ENCODE measurements at regions not wholly inside any gene's neighbourhood (a gene's known extent, or its start where the extent isn't known, plus 50 kb on each side); places are given as distances from the start of the nearest gene placed in this dataset.

GRCh38 chr2:34666821-34667220 is 1067.7 kb upstream of the FAM98A start:
- no peak overlapping the region for H3K9ac ChIP-seq (ENCODE audit: low read length in 2 of 2)
- no peaks in the 10 kb centered on the region for H3K9me3 ChIP-seq (ENCODE audit: control insufficient read depth in 2 of 2, low read length in 2 of 2)
- no peak overlapping the region for H3K4me3 ChIP-seq (ENCODE audit: low read length in 2 of 2)
- no peaks in the 10 kb centered on the region for H3K36me3 ChIP-seq (ENCODE audit: control insufficient read depth in 2 of 2, insufficient read depth in 2 of 2, low read length in 2 of 2)
- no peaks in the 10 kb centered on the region for H3K4me1 ChIP-seq (ENCODE audit: control insufficient read depth, insufficient read depth, low read length)
- H3K27me3 ChIP-seq (ENCODE audit: control insufficient read depth in 1 of 2, insufficient read depth in 2 of 2, low read length in 2 of 2): no peaks in the 10 kb centered on the region
- H3K27ac ChIP-seq (ENCODE audit: low read length): no peak overlapping the region

- no peaks in the 10 kb centered on the region for H3K4me1 ChIP-seq (ENCODE audit: control insufficient read depth, insufficient read depth, low read length)
- H3K36me3 ChIP-seq (ENCODE audit: control insufficient read depth in 2 of 2, insufficient read depth in 2 of 2, low read length in 2 of 2): no peaks in the 10 kb centered on the region
- H3K4me3 ChIP-seq (ENCODE audit: low read length in 2 of 2): no peak overlapping the region
- H3K27me3 ChIP-seq (ENCODE audit: control insufficient read depth in 1 of 2, insufficient read depth in 2 of 2, low read length in 2 of 2): no peaks in the 10 kb centered on the region
- H3K27ac ChIP-seq (ENCODE audit: low read length): no peak overlapping the region
- no peak overlapping the region for H3K9ac ChIP-seq (ENCODE audit: low read length in 2 of 2)
- H3K9me3 ChIP-seq (ENCODE audit: control insufficient read depth in 2 of 2, low read length in 2 of 2): no peaks in the 10 kb centered on the region
These were observed 1065.2 kb upstream of the FAM98A start for GRCh38 chr2:34664266-34664665.

GRCh38 chr2:34663314-34663713 is 1064.2 kb upstream of the FAM98A start:
- H3K27me3 ChIP-seq (ENCODE audit: control insufficient read depth in 1 of 2, insufficient read depth in 2 of 2, low read length in 2 of 2): no peaks in the 10 kb centered on the region
- no peak overlapping the region for H3K27ac ChIP-seq (ENCODE audit: low read length)
- H3K4me1 ChIP-seq (ENCODE audit: control insufficient read depth, insufficient read depth, low read length): no peaks in the 10 kb centered on the region
- H3K4me3 ChIP-seq (ENCODE audit: low read length in 2 of 2): no peak overlapping the region
- no peaks in the 10 kb centered on the region for H3K9me3 ChIP-seq (ENCODE audit: control insufficient read depth in 2 of 2, low read length in 2 of 2)
- H3K9ac ChIP-seq (ENCODE audit: low read length in 2 of 2): no peak overlapping the region
- no peaks in the 10 kb centered on the region for H3K36me3 ChIP-seq (ENCODE audit: control insufficient read depth in 2 of 2, insufficient read depth in 2 of 2, low read length in 2 of 2)

GRCh38 chr2:34660741-34661140 is 1061.6 kb upstream of the FAM98A start:
- no peaks in the 10 kb centered on the region for H3K27me3 ChIP-seq (ENCODE audit: control insufficient read depth in 1 of 2, insufficient read depth in 2 of 2, low read length in 2 of 2)
- H3K27ac ChIP-seq (ENCODE audit: low read length): no peak overlapping the region
- H3K4me1 ChIP-seq (ENCODE audit: control insufficient read depth, insufficient read depth, low read length): no peaks in the 10 kb centered on the region
- no peaks in the 10 kb centered on the region for H3K9me3 ChIP-seq (ENCODE audit: control insufficient read depth in 2 of 2, low read length in 2 of 2)
- no peaks in the 10 kb centered on the region for H3K36me3 ChIP-seq (ENCODE audit: control insufficient read depth in 2 of 2, insufficient read depth in 2 of 2, low read length in 2 of 2)
- no peak overlapping the region for H3K9ac ChIP-seq (ENCODE audit: low read length in 2 of 2)
- no peak overlapping the region for H3K4me3 ChIP-seq (ENCODE audit: low read length in 2 of 2)

GRCh38 chr2:34656632-34657031 is 1057.5 kb upstream of the FAM98A start:
- H3K27ac ChIP-seq (ENCODE audit: low read length): no peak overlapping the region

GRCh38 chr2:34652636-34653035 is 1053.5 kb upstream of the FAM98A start:
- no peaks in the 10 kb centered on the region for H3K27me3 ChIP-seq (ENCODE audit: control insufficient read depth in 1 of 2, insufficient read depth in 2 of 2, low read length in 2 of 2)
- H3K27ac ChIP-seq (ENCODE audit: low read length): no peak overlapping the region
- H3K36me3 ChIP-seq (ENCODE audit: control insufficient read depth in 2 of 2, insufficient read depth in 2 of 2, low read length in 2 of 2): no peaks in the 10 kb centered on the region
- H3K9ac ChIP-seq (ENCODE audit: low read length in 2 of 2): no peak overlapping the region
- no peaks in the 10 kb centered on the region for H3K9me3 ChIP-seq (ENCODE audit: control insufficient read depth in 2 of 2, low read length in 2 of 2)
- no peak overlapping the region for H3K4me3 ChIP-seq (ENCODE audit: low read length in 2 of 2)
- H3K4me1 ChIP-seq (ENCODE audit: control insufficient read depth, insufficient read depth, low read length): no peaks in the 10 kb centered on the region

More at GRCh38 chr2:34656632-34657031, 1057.5 kb upstream of the FAM98A start:
- H3K4me3 ChIP-seq (ENCODE audit: low read length in 2 of 2): no peak overlapping the region
- H3K9me3 ChIP-seq (ENCODE audit: control insufficient read depth in 2 of 2, low read length in 2 of 2): no peaks in the 10 kb centered on the region
- H3K9ac ChIP-seq (ENCODE audit: low read length in 2 of 2): no peak overlapping the region
- H3K4me1 ChIP-seq (ENCODE audit: control insufficient read depth, insufficient read depth, low read length): no peaks in the 10 kb centered on the region
- no peaks in the 10 kb centered on the region for H3K36me3 ChIP-seq (ENCODE audit: control insufficient read depth in 2 of 2, insufficient read depth in 2 of 2, low read length in 2 of 2)
- H3K27me3 ChIP-seq (ENCODE audit: control insufficient read depth in 1 of 2, insufficient read depth in 2 of 2, low read length in 2 of 2): no peaks in the 10 kb centered on the region

- H3K4me3 ChIP-seq (ENCODE audit: low read length in 2 of 2): no peak overlapping the region
- no peak overlapping the region for H3K9ac ChIP-seq (ENCODE audit: low read length in 2 of 2)
- H3K36me3 ChIP-seq (ENCODE audit: control insufficient read depth in 2 of 2, insufficient read depth in 2 of 2, low read length in 2 of 2): no peaks in the 10 kb centered on the region
- no peak overlapping the region for H3K27ac ChIP-seq (ENCODE audit: low read length)
- peaks cover 0 to 3% of the 10 kb centered on the region in 2 donors for H3K9me3 ChIP-seq (ENCODE audit: control insufficient read depth in 2 of 2, low read length in 2 of 2)
- H3K27me3 ChIP-seq (ENCODE audit: control insufficient read depth in 1 of 2, insufficient read depth in 2 of 2, low read length in 2 of 2): no peaks in the 10 kb centered on the region
- H3K4me1 ChIP-seq (ENCODE audit: control insufficient read depth, insufficient read depth, low read length): no peaks in the 10 kb centered on the region
These were observed 1047.8 kb upstream of the FAM98A start for GRCh38 chr2:34646901-34647300.

GRCh38 chr2:34632327-34632726 is 1033.2 kb upstream of the FAM98A start:
- no peaks in the 10 kb centered on the region for H3K9me3 ChIP-seq (ENCODE audit: control insufficient read depth in 2 of 2, low read length in 2 of 2)
- no peaks in the 10 kb centered on the region for H3K4me1 ChIP-seq (ENCODE audit: control insufficient read depth, insufficient read depth, low read length)
- H3K4me3 ChIP-seq (ENCODE audit: low read length in 2 of 2): no peak overlapping the region
- H3K27ac ChIP-seq (ENCODE audit: low read length): no peak overlapping the region
- no peaks in the 10 kb centered on the region for H3K36me3 ChIP-seq (ENCODE audit: control insufficient read depth in 2 of 2, insufficient read depth in 2 of 2, low read length in 2 of 2)
- H3K9ac ChIP-seq (ENCODE audit: low read length in 2 of 2): no peak overlapping the region
- H3K27me3 ChIP-seq (ENCODE audit: control insufficient read depth in 1 of 2, insufficient read depth in 2 of 2, low read length in 2 of 2): no peaks in the 10 kb centered on the region

GRCh38 chr2:34627003-34627402 is 1027.9 kb upstream of the FAM98A start:
- no peak overlapping the region for H3K4me3 ChIP-seq (ENCODE audit: low read length in 2 of 2)
- no peaks in the 10 kb centered on the region for H3K36me3 ChIP-seq (ENCODE audit: control insufficient read depth in 2 of 2, insufficient read depth in 2 of 2, low read length in 2 of 2)
- no peaks in the 10 kb centered on the region for H3K9me3 ChIP-seq (ENCODE audit: control insufficient read depth in 2 of 2, low read length in 2 of 2)
- no peak overlapping the region for H3K27ac ChIP-seq (ENCODE audit: low read length)
- H3K27me3 ChIP-seq (ENCODE audit: control insufficient read depth in 1 of 2, insufficient read depth in 2 of 2, low read length in 2 of 2): no peaks in the 10 kb centered on the region
- H3K4me1 ChIP-seq (ENCODE audit: control insufficient read depth, insufficient read depth, low read length): no peaks in the 10 kb centered on the region
- H3K9ac ChIP-seq (ENCODE audit: low read length in 2 of 2): no peak overlapping the region

- Histone ChIP-seq H3K9me3 (ENCODE audit: control insufficient read depth in 2 of 2, low read length in 2 of 2) (no peaks in the 10 kb centered on the region), H3K27me3 (ENCODE audit: control insufficient read depth in 1 of 2, insufficient read depth in 2 of 2, low read length in 2 of 2) (no peaks in the 10 kb centered on the region), H3K9ac (ENCODE audit: low read length in 2 of 2) (no peak overlapping the region), H3K4me1 (ENCODE audit: control insufficient read depth, insufficient read depth, low read length) (no peaks in the 10 kb centered on the region), H3K27ac (ENCODE audit: low read length) (no peak overlapping the region), H3K4me3 (ENCODE audit: low read length in 2 of 2) (no peak overlapping the region), H3K36me3 (ENCODE audit: control insufficient read depth in 2 of 2, insufficient read depth in 2 of 2, low read length in 2 of 2) (no peaks in the 10 kb centered on the region)
These were observed 1005.1 kb upstream of the FAM98A start for GRCh38 chr2:34604164-34604563.

- no peak overlapping the region for H3K9ac ChIP-seq (ENCODE audit: low read length in 2 of 2)
- no peaks in the 10 kb centered on the region for H3K9me3 ChIP-seq (ENCODE audit: control insufficient read depth in 2 of 2, low read length in 2 of 2)
- no peaks in the 10 kb centered on the region for H3K27me3 ChIP-seq (ENCODE audit: control insufficient read depth in 1 of 2, insufficient read depth in 2 of 2, low read length in 2 of 2)
- no peak overlapping the region for H3K4me3 ChIP-seq (ENCODE audit: low read length in 2 of 2)
- no peaks in the 10 kb centered on the region for H3K4me1 ChIP-seq (ENCODE audit: control insufficient read depth, insufficient read depth, low read length)
- H3K27ac ChIP-seq (ENCODE audit: low read length): no peak overlapping the region
- H3K36me3 ChIP-seq (ENCODE audit: control insufficient read depth in 2 of 2, insufficient read depth in 2 of 2, low read length in 2 of 2): no peaks in the 10 kb centered on the region
These were observed 1003.2 kb upstream of the FAM98A start for GRCh38 chr2:34602262-34602661.
